Suppressor macrophage treated with lipopolysaccharide for 4 hours (primary cell): ENCODE measurements at regions not wholly inside any gene's neighbourhood (a gene's known extent, or its start where the extent isn't known, plus 50 kb on each side); places are given as distances from the start of the nearest gene placed in this dataset.

Source experiments
- DNase-seq: peaks from one replicate; pipeline ENCODE4 v3.0.0-alpha.2; 2020

DNA sequence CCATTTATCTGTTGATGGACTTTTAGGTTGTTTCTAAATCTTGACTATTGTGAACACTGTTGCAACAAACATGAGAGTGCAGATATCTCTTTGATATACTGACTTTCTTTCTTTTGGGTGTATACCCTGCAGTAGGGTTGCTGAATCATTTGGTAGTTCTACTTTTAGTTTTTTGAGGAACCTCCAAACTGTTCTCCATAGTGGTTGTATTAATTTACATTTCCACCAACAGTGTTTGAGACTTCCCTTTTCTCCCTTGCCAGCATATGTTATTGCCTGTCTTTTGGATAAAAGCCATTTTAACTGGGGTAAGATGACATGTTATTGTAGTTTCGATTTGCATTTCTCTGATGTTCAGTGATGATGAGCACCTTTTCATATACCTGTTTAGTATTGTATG, 330.0 kb downstream of the DDX10 start:
- peak; percentile 75 for DNase-seq

DNA sequence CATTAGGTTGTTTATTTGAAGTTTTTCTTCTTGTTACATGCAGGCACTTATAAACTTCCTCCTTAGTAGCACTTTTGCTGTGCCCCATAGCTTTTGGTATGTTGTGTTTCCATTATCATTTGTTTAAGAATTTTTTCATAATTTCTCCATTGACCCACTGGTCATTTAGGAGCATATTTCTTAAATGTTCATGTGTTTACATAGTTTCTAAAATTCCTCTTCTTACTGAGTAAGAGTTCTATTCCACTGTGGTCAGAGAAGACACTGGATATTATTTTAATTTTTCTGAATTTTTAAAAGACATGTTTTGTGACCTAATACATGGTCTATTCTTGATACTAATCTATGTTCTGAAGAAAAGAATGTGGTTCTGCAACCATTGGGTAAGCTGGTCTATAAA, 333.0 kb downstream of the DDX10 start:
- DNase-seq, result no peak

DNA sequence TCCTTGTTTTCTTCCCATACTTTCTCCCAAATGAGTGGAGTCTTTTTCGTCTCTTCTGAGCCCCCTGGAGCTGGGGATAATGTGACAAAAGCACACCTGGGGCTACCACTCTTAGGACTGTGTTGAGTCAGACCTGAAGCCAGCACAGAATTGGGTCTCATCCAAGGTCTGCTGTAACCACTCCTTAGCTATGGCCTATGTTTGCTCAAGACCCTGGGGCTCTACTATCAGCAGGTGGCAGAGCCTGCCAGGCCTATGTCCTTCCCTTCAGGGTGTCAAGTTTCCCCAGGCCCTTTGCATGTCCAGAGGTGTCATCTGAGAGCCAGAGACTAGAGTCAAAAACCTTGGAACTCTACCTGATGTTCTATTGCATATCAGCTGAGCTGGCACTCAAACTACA, 335.7 kb downstream of the DDX10 start:
- no peak for DNase-seq

DNA sequence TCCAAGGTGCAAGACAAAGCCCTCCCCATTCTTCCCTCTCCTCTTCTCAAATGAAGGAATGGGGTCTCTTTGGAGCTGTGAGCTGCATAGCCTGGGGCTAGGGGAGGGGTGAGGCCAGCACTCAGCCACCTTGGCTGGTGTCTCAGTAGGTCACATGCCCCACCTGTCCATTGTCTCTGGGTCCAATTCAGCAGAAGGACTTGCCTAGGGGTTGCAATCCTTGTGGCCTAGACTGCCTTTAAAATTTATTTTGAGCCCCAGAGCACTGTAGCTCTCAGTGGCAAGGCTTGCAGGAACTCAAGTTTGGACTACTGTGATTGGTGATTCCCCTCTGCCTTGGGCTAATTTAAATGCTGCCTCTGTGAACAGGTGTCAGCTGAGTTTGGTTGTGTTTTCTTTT, 336.7 kb downstream of the DDX10 start:
- DNase-seq, result no peak

DNA sequence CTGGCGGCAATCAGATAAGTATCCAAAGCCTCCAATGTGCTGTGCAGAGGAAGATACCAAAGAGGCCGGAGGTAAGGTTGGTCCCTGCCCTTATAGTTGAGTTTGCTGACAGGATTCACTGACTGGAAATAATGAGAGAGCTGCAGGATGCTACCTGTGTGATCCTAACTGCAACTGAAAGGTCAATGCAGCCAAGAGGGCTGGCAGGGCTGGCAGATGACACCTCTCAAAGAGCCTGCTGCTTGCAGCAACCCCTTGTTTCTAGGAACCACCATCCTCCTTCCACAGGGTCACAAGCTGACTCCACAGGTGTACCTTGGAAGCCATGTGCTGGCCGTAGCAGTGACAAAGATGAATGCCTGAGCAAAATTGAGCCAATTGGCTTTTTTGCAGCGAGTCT, 348.1 kb downstream of the DDX10 start:
- no peak for DNase-seq

DNA sequence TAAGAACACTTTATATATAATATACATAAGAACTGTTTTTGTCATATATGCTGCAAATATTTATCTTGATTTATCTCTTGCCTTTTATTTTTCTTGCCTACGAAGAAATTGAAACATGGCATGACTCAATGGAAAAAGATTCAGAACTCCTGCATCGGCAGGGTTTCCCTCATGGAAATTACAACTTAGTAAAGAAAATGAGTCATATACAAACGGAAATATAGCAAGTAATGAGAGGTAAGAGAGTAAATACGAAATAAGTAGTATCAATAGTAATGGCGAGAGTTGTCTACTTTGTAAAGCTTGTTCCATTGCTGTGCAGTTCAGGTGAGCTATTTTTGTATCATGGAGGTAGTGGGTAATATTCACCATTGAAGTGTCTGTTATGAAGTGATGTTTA, 350.4 kb downstream of the DDX10 start:
- no peak for DNase-seq

DNA sequence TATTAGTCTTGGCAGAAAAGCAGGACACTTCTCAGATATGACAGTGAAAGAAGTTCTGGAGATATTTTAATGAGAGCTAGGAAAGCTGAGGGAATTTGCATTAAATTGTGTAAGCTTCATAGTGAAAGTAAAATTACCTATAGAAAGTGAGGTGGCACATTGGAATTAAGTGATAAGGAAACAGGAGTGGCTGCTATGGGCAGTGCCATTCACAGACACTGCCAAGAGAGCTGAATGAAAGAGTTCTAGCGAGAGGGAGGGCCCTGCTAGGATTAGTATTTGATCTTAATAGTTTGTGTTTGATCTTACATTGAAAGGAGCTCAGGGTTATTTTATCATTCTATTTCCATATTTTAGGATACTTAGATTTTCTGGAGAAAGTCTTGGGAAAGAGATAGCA, 351.9 kb downstream of the DDX10 start:
- DNase-seq, result no peak

DNA sequence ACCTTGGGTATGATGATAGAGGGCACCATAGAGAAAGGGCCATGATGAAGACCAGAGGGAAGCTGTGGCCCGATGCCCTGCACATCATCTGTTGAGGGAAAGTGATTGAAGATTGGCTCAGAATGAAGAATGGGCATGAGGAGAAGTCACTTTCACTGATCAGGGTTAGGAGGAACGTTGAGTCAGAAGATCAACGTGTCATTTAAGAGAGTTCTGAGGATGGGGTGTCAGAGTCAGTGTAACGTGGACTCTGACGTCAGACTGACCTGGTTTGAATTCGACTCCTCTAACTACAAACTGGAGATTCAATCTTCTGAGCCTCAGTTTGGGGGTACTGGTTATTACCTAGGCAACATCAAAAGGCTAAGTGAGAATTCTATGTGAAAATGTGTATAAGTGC, 352.6 kb downstream of the DDX10 start:
- no peak for DNase-seq

DNA sequence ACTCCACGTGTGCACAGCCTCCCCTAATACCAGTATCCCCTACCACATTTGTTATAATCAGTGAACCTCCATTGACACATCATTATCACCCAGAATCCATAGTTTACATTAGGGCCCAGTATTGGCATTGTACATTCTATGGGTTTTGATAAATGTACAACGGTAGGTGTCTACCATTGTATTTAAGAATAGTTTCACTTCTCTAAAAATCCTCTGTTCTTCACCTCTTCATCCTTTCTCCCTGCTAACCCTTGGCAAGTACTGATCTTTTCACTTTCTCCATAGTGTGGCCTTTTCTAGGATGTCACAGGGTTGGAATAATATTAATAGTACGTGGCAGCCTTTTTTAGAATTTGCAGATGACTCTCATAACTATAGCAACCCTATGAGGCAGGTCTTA, 353.8 kb downstream of the DDX10 start:
- no peak for DNase-seq

DNA sequence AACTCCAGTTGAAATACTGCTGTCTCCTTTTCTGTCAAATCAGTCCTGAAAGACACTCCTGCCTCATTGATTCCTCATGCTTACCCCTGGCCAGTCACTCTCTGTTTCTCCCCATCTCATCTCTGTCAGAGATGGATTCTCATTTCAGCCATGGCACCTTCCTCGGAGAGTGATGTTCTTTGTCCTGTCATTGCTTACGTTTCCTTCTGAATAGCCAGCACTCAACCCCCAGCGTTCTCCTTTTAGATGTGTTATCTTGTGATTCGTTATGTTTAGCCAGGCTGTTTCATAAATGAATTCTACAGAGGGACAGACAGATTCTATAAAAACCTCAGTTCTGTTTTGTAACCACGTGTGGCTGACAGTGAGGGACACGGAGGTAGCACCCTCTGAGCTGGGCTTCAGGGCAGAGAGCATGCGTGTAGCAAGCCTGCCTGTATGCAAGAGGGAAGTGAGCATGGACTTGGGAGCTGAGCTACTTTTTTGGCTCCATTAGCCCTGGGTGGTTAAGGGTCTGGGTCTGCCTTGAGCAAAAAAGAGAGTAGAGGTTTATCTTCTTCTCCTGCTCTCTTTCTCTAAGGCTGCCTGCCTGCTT, 354.6 kb downstream of the DDX10 start:
- DNase-seq, result no peak

DNA sequence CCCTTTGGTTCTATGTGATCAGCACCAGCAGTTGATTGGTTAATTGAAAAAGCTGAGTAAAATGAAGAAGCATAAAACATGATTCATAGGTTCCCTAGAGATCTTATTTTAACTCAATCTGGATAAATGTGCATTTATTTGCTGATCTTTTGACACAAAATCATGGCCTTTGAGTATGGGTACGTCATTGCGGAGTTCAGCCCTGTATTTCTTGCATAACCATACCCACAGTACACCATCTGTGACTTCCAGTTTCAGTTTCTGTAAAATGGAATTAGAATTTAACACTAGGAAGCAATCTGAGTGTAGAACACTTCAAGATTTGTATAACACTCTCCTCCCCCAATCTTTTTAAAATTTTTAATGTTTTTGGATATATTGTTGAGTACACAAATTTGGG, 358.2 kb downstream of the DDX10 start:
- peak; percentile 78 for DNase-seq

DNA sequence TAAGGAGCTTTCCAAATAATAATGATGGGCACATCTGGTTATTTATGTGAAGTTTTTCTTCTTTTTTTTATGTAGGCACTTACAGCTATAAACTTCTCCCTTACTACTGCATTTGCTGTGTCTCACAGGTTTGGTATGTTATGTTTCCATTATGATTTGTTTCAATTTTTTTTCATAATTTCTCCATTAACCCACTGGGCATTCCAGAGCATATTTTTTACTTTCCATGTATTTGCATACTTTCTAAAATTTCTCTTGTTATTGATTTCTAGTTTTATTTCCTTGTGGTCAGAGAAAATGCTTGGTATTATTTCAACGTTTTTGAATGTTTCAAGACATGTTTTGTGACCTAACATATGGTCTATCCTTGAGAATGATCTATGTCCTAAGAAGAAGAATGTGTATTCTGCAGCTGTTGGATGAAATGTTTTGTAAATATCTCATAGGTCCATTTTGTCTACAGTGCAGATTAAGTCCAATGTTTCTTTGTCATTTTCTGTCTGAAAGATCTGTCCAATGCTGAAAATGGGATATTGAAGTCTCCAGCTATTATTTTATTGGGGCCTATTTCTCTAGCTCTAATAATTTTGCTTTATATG, 362.1 kb downstream of the DDX10 start:
- no peak for DNase-seq

DNA sequence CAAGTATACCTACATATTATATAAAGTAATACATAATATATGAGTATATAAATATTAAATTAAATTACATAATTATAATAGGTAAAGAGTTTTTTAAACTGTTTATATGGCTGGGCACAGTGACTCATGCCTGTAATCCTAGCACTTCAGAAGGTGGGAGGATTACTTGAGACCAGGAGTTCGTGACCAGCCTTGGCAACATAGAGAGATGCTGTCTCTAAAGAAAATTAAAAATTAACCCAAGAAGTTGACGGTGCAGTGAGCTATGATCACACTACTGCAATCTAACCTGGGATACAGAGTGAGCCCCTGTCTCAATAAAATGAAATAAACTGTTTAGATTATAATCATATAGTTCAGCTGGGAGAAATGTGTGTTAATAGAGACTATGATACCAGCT, 363.0 kb downstream of the DDX10 start:
- DNase-seq, result no peak

DNA sequence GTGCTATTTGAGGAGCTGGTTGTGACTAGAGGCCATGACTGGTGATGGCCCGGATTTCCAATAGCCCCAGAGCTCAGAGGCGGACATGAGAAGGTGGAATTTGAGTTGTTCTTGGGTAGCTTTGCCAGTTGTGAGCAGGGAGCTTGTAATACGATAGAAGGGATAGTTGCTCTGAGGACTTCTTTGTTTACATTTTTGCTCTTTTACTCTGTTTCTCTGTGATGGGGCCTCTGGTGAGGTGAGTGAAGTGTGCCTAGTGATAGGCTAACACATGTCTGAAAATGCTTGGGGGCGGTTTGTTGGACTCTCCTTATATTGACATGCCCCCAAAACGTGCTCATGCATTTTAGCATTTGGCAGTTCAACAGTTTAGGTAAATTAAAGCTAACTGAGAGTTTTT, 365.1 kb downstream of the DDX10 start:
- no peak for DNase-seq

DNA sequence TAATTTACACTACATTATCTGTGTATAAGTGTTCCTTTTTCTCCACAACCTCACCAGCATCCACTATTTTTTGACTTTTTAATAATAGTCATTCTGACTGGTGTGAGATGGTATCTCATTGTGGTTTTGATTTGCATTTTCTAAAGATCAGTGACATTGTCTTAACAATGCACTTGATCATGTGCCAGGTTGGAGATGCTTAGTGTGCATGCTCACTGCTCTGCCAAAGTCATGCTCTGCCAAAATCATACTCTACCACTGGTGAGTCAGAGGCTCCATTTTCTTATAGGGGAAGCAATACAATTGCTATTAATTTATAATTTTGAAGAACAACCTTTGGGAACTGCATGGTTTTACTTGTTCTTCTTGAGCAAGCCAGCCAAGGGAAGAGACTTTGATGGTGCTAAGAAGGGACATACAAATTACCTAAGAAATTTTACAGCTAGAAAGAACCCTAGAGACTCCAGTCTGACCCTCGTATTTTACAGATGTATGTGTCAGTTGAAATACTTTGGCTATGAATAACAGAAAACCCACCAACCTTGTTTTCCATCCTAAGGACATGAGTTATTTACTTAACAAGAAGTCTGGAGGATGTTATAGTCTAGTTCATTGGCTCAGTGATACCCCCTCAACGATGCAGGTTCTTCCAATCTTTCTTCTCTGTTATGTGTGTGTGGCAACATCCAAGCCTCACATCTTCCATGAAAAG, 368.9 kb downstream of the DDX10 start:
- no peak for DNase-seq

DNA sequence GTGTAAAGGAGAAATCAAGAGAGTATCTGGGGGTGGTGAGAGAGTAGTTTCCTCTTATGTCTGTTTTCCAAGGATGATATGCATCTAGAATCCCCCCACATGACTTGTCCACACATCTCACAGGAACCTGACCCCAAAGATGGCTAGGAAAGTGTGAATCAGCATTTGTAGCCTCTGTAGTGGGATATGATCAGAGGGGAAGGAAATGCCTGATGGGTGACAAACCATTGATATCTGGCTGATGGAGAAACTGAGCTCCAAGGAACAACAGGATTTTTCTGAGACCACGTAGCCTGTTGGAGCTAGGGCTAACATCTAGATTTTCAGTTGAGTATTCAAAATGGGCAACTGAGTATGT, 369.4 kb downstream of the DDX10 start:
- no peak for DNase-seq

DNA sequence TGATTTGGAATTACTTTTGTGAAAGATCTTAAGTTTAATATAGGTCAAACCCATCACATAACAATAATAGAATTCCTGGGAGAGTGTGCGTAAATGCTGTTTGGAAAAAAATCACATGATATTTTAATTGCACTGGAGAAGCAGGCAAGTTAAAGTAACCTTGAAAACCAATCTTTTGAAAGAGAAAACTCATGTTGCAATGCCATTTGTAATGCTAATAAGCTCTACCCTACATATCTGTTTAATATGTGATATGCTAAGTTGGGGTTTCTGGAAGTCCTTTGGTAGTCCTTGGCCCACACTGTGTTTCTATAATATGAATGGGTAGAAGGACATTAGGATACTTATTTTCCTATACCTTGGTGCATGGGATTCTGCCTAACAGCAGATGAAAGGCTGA, 370.4 kb downstream of the DDX10 start:
- DNase-seq, result no peak

DNA sequence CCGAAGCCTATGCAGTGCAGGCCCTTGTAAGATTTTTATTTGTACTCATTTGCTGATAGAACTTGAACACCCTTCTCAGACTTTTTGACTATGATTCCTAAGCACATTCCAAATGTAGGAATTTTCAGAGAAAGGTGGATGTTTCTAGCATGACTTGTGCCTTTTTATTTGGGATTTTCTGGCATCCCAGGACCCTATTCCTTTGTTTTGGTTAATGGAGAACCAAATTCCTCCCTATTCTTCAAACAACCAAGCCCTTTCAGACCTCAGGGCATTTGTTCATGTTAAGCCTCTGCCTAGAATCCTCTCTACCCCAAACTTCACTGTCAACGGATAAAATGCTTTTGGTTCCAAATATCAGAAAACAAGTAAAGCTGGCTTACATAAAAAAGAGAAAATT, 371.1 kb downstream of the DDX10 start:
- no peak for DNase-seq

DNA sequence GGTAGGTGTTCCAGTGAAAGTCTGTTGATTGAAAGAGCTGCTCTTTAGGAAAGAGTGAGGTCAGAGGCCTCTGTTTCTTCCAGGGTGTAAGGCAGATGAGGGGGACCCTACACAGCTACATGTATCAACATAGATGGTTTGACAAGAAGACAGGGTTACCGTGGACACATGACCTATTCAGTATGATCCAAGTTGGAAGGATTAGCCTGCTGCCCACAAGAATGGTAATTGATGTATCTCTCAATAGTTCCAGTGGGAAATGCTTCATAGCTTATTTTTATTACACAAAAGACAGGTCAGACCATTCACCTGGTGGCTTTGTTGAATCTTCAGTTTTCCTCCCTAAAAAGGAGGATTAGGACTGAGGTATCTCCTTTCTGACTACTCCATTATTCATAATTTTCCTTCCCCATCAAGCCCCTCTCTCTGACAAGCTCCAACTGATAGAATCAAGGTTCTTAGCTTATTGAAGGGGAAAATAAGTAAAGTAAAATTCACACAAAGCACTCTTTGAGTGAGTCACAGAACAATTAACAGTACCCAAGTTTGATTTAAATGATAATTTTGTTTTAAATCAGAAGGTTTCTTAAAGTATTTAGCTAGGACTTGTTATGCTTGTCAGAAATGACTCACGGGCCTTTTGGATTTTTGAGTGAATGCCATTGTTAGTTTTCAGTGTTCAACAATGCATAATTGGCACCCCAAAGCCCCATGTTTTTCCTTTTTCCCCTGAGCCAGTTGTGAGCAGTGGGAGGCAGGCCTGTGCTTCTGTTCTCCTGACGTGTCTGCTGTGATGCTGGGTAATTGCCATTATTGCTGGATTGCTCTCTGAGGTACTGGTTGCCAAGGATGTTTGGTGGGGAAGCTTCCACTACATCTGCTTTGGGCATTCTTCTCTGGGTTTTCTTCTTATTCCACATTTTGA, 373.2 kb downstream of the DDX10 start:
- DNase-seq, result no peak

DNA sequence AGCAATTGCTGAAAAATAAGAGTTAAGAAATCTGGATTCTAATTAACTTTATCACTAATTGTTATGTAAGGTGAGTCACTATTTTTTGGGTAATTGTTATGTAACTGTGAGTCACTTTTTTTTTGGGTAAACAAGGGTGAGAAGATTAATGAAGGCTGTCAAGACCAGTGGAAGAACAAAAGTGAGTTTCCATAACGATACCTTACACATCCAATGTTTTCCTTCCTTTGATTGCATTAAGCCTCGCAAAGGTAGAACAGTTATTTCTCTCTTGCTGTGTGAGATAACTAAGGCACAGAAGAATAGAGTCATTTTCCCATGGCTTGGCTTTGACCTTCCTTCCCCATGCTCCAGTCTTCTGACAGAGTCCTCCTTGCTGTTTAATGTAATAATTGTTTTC, 374.7 kb downstream of the DDX10 start:
- DNase-seq, result no peak

DNA sequence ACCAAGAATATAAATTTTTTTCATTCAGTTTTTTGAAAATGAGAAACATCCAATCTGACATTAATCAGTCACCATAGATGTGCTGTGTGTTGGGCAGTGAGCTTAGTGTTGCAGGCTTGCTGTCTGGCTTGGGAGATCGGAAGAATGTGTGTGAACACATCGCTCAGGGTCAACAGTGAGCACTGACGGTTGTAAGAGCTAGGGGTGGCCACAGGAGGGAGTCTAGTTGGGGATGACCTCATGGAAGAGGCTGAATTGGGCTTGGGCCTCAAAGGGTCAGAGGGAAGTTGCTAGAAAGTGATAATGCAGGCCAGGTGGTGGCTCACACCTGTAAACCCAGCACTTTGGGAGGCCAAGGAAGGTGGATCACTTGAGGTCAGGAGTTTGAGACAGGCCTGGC, 375.4 kb downstream of the DDX10 start:
- DNase-seq, result no peak

DNA sequence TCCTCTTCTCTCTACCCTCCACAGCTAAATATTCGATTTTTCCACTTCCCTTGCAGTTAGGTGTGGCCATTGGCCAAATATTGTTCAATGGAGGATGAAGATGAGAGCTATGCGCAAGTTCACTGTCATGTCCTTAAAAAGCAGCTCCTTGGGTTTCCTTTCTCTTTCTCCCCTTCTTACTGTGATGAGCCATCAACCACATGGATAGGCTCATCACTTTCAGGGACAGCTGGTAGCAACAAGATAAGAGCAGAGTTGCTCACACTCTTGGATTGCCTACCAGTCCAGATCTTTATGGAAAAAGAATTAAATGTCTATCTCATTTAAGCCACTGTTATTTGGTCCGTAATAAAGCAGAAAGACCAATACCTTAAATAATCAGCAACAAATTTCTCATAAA, 377.0 kb downstream of the DDX10 start:
- DNase-seq, result no peak

DNA sequence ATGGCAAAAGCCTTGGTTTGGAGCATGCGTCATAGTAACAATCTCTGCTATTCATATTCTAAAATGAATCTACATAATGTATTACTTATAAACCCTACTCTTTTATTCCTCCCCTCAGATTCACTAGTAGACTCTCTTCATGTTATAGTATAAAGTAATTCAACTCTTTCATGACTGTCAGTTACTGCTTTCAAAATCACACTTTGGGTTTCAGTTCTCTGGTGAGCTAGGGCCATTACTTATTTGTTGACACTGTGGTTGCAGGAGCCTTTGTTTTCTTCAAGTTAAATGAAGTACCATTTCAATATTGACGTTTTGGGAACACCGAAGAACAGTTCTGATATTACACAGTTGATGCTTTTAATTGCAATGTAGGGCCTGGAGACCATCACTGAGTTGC, 378.4 kb downstream of the DDX10 start:
- DNase-seq, result no peak
